ENCODE measurements at regions not wholly inside any gene's neighbourhood (a gene's known extent, or its start where the extent isn't known, plus 50 kb on each side); places are given as distances from the start of the nearest gene placed in this dataset.

DNA sequence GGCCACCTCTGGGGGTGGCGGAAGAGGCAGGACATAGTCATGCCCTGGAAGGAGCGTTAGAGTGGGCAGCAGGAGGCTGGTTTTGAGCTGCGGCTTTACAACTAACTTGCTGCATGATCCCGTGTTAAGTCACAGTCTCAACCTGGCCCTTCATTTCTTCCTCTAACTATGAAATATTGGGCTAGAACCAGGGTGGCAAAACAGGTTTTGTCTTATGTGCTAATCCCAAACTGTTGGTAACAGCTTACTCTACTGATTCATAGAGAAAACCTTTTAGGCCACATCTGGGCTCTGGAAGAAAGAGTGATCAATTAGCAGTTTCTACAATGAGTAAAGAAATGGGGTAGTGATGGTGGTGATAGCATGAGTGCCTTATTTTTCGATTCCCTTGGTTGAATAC, 74.1 kb upstream of the CLINT1 start:
- Histone ChIP-seq H3K27ac (ENCODE audit: extremely low read length, insufficient read depth, low read length) (no peak overlapping the region), H3K36me3 (replicated peaks in 1 of 2; ENCODE audit: control insufficient read depth in 1 of 2, insufficient read depth in 2 of 2, low read length in 2 of 2) (no peaks in the 10 kb centered on the region), H4K20me1 (ENCODE audit: insufficient read depth, low read length) (no peaks in the 10 kb centered on the region), H3K9me3 (ENCODE audit: low read length) (no peaks in the 10 kb centered on the region; the same call in 1 of the 2 replicates), H3K4me1 (ENCODE audit: insufficient read depth, low read length) (no peaks in the 10 kb centered on the region), H3K4me3 (replicated peaks in 1 of 3; ENCODE audit: insufficient read depth in 1 of 3, low read depth in 2 of 3, low read length in 3 of 3) (no peak overlapping the region), H3K9ac (ENCODE audit: insufficient read depth, low read depth, low read length) (no peak overlapping the region), H2AFZ (ENCODE audit: low read length) (no peak overlapping the region), H3K4me2 (ENCODE audit: low read depth, low read length) (no peak overlapping the region), H3K79me2 (ENCODE audit: insufficient read depth, low read length) (no peaks in the 10 kb centered on the region), H3K27me3 (ENCODE audit: control insufficient read depth in 1 of 2, insufficient read depth in 2 of 2, low read length in 2 of 2) (no peaks in the 10 kb centered on the region)
- BruUV-seq (replicated peaks) = no TSS peak
- no peak for FAIRE-seq
- intact Hi-C loops (cut with micrococcal nuclease; ENCODE audit: unreplicated experiment) (no loop called here), in situ Hi-C loops (cut with HindIII; ENCODE audit: extremely low pct_ligation_motif_present, low pct_unique_long_range_greater_than_20kb) (no loop called here)
- POLR2A ChIA-PET = no interaction called here
- CTCF ChIA-PET (ENCODE audit: low intra/inter-chr PET ratio, low total read pairs) = no interaction called here
- 67% methylated on average over 5 of the region's 5 CpGs for WGBS (ENCODE audit: low lambda C conversion rate)
- DNase-seq (ENCODE audit: low spot score) = no peak
- ATAC-seq = no peak
- TF ChIP-seq, protein P1, sequence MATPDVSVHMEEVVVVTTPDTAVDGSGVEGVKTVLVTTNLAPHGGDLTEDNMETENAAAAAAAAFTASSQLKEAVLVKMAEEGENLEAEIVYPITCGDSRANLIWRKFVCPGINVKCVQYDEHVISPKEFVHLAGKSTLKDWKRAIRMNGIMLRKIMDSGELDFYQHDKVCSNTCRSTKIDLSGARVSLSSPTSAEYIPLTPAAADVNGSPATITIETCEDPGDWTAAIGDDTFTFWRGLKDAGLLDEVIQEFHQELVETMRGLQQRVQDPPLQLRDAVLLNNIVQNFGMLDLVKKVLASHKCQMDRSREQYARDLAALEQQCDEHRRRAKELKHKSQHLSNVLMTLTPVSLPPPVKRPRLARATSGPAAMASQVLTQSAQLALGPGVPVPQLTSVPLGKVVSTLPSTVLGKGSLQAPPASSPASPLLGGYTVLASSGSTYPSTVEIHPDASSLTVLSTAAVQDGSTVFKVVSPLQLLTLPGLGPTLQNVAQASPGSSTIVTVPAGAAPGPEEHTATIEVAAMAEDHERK (CRISPR knock-in tag; IDR thresholded peaks at IDR 0.05; ENCODE audit: low read depth) = no peak
- TF ChIP-seq, protein P2, sequence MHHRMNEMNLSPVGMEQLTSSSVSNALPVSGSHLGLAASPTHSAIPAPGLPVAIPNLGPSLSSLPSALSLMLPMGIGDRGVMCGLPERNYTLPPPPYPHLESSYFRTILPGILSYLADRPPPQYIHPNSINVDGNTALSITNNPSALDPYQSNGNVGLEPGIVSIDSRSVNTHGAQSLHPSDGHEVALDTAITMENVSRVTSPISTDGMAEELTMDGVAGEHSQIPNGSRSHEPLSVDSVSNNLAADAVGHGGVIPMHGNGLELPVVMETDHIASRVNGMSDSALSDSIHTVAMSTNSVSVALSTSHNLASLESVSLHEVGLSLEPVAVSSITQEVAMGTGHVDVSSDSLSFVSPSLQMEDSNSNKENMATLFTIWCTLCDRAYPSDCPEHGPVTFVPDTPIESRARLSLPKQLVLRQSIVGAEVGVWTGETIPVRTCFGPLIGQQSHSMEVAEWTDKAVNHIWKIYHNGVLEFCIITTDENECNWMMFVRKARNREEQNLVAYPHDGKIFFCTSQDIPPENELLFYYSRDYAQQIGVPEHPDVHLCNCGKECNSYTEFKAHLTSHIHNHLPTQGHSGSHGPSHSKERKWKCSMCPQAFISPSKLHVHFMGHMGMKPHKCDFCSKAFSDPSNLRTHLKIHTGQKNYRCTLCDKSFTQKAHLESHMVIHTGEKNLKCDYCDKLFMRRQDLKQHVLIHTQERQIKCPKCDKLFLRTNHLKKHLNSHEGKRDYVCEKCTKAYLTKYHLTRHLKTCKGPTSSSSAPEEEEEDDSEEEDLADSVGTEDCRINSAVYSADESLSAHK (CRISPR knock-in tag; IDR thresholded peaks at IDR 0.05; ENCODE audit: borderline replicate concordance) = no peak
- TF ChIP-seq HMG20A (CRISPR knock-in tag; IDR thresholded peaks at IDR 0.05; ENCODE audit: borderline replicate concordance) (no peak), MAFK (conservative IDR thresholded peaks at IDR 0.05 in 1 of 2, IDR thresholded peaks at IDR 0.05 in 1 of 2; ENCODE audit: low read length in 2 of 2) (no peak), SOX6 (IDR thresholded peaks at IDR 0.05) (no peak), SOX6 (CRISPR knock-in tag; IDR thresholded peaks at IDR 0.05) (no peak), ZNF629 (CRISPR knock-in tag; conservative IDR thresholded peaks at IDR 0.05) (no peak), PITX1 (CRISPR knock-in tag; IDR thresholded peaks at IDR 0.05) (no peak)
- TF ChIP-seq, protein P3, sequence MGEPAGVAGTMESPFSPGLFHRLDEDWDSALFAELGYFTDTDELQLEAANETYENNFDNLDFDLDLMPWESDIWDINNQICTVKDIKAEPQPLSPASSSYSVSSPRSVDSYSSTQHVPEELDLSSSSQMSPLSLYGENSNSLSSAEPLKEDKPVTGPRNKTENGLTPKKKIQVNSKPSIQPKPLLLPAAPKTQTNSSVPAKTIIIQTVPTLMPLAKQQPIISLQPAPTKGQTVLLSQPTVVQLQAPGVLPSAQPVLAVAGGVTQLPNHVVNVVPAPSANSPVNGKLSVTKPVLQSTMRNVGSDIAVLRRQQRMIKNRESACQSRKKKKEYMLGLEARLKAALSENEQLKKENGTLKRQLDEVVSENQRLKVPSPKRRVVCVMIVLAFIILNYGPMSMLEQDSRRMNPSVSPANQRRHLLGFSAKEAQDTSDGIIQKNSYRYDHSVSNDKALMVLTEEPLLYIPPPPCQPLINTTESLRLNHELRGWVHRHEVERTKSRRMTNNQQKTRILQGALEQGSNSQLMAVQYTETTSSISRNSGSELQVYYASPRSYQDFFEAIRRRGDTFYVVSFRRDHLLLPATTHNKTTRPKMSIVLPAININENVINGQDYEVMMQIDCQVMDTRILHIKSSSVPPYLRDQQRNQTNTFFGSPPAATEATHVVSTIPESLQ (CRISPR knock-in tag; conservative IDR thresholded peaks at IDR 0.05) = no peak
- TF ChIP-seq, protein P4, sequence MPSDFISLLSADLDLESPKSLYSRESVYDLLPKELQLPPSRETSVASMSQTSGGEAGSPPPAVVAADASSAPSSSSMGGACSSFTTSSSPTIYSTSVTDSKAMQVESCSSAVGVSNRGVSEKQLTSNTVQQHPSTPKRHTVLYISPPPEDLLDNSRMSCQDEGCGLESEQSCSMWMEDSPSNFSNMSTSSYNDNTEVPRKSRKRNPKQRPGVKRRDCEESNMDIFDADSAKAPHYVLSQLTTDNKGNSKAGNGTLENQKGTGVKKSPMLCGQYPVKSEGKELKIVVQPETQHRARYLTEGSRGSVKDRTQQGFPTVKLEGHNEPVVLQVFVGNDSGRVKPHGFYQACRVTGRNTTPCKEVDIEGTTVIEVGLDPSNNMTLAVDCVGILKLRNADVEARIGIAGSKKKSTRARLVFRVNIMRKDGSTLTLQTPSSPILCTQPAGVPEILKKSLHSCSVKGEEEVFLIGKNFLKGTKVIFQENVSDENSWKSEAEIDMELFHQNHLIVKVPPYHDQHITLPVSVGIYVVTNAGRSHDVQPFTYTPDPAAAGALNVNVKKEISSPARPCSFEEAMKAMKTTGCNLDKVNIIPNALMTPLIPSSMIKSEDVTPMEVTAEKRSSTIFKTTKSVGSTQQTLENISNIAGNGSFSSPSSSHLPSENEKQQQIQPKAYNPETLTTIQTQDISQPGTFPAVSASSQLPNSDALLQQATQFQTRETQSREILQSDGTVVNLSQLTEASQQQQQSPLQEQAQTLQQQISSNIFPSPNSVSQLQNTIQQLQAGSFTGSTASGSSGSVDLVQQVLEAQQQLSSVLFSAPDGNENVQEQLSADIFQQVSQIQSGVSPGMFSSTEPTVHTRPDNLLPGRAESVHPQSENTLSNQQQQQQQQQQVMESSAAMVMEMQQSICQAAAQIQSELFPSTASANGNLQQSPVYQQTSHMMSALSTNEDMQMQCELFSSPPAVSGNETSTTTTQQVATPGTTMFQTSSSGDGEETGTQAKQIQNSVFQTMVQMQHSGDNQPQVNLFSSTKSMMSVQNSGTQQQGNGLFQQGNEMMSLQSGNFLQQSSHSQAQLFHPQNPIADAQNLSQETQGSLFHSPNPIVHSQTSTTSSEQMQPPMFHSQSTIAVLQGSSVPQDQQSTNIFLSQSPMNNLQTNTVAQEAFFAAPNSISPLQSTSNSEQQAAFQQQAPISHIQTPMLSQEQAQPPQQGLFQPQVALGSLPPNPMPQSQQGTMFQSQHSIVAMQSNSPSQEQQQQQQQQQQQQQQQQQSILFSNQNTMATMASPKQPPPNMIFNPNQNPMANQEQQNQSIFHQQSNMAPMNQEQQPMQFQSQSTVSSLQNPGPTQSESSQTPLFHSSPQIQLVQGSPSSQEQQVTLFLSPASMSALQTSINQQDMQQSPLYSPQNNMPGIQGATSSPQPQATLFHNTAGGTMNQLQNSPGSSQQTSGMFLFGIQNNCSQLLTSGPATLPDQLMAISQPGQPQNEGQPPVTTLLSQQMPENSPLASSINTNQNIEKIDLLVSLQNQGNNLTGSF (CRISPR knock-in tag; IDR thresholded peaks at IDR 0.05) = no peak
- TF ChIP-seq, protein P5, sequence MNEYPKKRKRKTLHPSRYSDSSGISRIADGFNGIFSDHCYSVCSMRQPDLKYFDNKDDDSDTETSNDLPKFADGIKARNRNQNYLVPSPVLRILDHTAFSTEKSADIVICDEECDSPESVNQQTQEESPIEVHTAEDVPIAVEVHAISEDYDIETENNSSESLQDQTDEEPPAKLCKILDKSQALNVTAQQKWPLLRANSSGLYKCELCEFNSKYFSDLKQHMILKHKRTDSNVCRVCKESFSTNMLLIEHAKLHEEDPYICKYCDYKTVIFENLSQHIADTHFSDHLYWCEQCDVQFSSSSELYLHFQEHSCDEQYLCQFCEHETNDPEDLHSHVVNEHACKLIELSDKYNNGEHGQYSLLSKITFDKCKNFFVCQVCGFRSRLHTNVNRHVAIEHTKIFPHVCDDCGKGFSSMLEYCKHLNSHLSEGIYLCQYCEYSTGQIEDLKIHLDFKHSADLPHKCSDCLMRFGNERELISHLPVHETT (CRISPR knock-in tag; conservative IDR thresholded peaks at IDR 0.05) = no peak
- TF ChIP-seq, protein P6, sequence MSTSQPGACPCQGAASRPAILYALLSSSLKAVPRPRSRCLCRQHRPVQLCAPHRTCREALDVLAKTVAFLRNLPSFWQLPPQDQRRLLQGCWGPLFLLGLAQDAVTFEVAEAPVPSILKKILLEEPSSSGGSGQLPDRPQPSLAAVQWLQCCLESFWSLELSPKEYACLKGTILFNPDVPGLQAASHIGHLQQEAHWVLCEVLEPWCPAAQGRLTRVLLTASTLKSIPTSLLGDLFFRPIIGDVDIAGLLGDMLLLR (CRISPR knock-in tag; IDR thresholded peaks at IDR 0.05) = no peak
